ENCODE measurements at regions not wholly inside any gene's neighbourhood (a gene's known extent, or its start where the extent isn't known, plus 50 kb on each side); places are given as distances from the start of the nearest gene placed in this dataset.

DNA sequence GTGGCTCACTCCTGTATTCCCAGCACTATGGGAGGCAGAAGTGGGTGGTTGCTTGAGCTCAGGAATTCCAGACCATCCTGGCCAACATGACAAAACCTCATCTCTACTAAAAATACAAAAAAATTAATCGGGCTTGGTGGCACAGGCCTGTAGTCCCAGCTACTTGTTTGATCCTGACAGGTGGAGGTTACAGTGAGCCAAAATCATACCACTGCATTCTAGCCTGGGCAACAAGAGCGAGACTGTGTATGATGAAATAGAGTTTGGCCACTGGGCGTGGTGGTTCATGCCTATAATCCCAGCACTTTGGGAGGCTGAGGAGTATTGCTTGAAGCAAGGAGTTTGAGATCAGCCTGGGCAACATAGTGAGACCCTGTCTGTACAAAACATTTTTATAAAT, 173.3 kb downstream of the TANC2 start:
- Histone ChIP-seq H3K9me2 (ENCODE audit: low read depth, low read length) (no peaks in the 10 kb centered on the region), H4K20me1 (ENCODE audit: insufficient read depth, low read length) (no peaks in the 10 kb centered on the region), H3K4me1 (ENCODE audit: insufficient read depth, low read length, severe bottlenecking) (no peaks in the 10 kb centered on the region), H3K36me3 (ENCODE audit: insufficient read depth, low read length) (no peaks in the 10 kb centered on the region), H3K4me2 (ENCODE audit: low read length) (no peak overlapping the region), H2AFZ (ENCODE audit: low read length) (no peak overlapping the region), H3F3A (ENCODE audit: insufficient read depth, low read length) (no peaks in the 10 kb centered on the region), H3K79me2 (ENCODE audit: insufficient read depth, low read length) (no peaks in the 10 kb centered on the region), H3K27ac (ENCODE audit: low read depth, low read length, poor library complexity, severe bottlenecking) (no peak overlapping the region), H3K9me3 (ENCODE audit: low read length) (no peaks in the 10 kb centered on the region), H3K4me3 (ENCODE audit: low read depth, low read length, poor library complexity, severe bottlenecking) (no peak overlapping the region), H3K27me3 (ENCODE audit: insufficient read depth, low read length) (no peaks in the 10 kb centered on the region), H3K9ac (ENCODE audit: low read length) (no peak overlapping the region)
- no peak for TF ChIP-seq EZH2 (IDR thresholded peaks at IDR 0.05; ENCODE audit: borderline replicate concordance, low read length)
- TF ChIP-seq, protein P1, sequence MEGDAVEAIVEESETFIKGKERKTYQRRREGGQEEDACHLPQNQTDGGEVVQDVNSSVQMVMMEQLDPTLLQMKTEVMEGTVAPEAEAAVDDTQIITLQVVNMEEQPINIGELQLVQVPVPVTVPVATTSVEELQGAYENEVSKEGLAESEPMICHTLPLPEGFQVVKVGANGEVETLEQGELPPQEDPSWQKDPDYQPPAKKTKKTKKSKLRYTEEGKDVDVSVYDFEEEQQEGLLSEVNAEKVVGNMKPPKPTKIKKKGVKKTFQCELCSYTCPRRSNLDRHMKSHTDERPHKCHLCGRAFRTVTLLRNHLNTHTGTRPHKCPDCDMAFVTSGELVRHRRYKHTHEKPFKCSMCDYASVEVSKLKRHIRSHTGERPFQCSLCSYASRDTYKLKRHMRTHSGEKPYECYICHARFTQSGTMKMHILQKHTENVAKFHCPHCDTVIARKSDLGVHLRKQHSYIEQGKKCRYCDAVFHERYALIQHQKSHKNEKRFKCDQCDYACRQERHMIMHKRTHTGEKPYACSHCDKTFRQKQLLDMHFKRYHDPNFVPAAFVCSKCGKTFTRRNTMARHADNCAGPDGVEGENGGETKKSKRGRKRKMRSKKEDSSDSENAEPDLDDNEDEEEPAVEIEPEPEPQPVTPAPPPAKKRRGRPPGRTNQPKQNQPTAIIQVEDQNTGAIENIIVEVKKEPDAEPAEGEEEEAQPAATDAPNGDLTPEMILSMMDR (IDR thresholded peaks at IDR 0.05; ENCODE audit: low read length), result no peak

DNA sequence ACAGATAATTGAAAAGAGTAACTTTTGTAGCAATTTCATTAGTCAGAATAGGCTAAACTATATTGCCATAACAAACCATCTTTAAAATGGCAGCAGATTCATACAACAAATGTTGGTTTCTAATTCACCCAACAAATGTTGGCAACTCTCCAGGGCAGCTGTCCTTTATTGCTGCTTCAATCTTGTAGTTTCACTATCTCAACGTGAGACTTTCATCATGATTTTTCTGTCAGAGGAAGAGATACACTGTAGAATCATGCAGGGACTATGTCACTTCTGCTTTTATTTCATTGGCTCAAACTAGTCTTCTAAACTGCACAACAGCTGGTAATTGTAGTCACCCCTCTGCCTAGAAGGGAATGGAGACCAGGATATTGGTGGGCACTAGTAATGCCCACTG, 174.2 kb downstream of the TANC2 start:
- H3K4me3 ChIP-seq (ENCODE audit: low read depth, low read length, poor library complexity, severe bottlenecking), result no peak overlapping the region
- H3K27ac ChIP-seq (ENCODE audit: low read depth, low read length, poor library complexity, severe bottlenecking), result no peak overlapping the region
- no peak overlapping the region for H3K9ac ChIP-seq (ENCODE audit: low read length)
- H3F3A ChIP-seq (ENCODE audit: insufficient read depth, low read length), result no peaks in the 10 kb centered on the region
- no peaks in the 10 kb centered on the region for H3K36me3 ChIP-seq (ENCODE audit: insufficient read depth, low read length)
- H3K4me1 ChIP-seq (ENCODE audit: insufficient read depth, low read length, severe bottlenecking), result no peaks in the 10 kb centered on the region
- H3K9me2 ChIP-seq (ENCODE audit: low read depth, low read length), result no peaks in the 10 kb centered on the region
- H2AFZ ChIP-seq (ENCODE audit: low read length), result no peak overlapping the region
- H3K79me2 ChIP-seq (ENCODE audit: insufficient read depth, low read length), result no peaks in the 10 kb centered on the region
- no peak overlapping the region for H3K4me2 ChIP-seq (ENCODE audit: low read length)
- no peaks in the 10 kb centered on the region for H3K9me3 ChIP-seq (ENCODE audit: low read length)
- TF ChIP-seq, protein P1 (IDR thresholded peaks at IDR 0.05; ENCODE audit: low read length), result no peak
- TF ChIP-seq EZH2 (IDR thresholded peaks at IDR 0.05; ENCODE audit: borderline replicate concordance, low read length), result no peak
- H3K27me3 ChIP-seq (ENCODE audit: insufficient read depth, low read length), result no peaks in the 10 kb centered on the region
- H4K20me1 ChIP-seq (ENCODE audit: insufficient read depth, low read length), result no peaks in the 10 kb centered on the region

DNA sequence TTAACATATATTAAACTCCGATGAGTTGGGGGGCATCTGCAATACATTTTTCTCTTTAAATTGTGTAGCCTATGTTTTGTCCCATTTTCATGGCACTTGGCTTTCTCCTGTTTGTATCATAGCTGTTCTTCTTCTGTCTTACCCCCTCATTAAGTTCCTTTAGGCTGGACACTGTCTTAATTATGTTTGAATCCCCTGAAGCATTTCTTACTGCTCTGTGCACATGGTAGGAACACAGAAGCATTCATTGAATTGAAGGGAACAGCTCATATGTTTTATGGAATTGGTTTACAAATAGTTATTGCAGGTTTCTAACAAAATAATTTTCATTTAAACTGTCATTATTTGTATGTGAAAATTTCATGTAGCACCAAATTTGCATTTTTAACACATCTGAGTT, 176.8 kb downstream of the TANC2 start:
- Histone ChIP-seq H3K9ac (ENCODE audit: low read length) (no peak overlapping the region), H3K9me2 (ENCODE audit: low read depth, low read length) (no peaks in the 10 kb centered on the region), H3F3A (ENCODE audit: insufficient read depth, low read length) (no peaks in the 10 kb centered on the region), H3K4me2 (ENCODE audit: low read length) (no peak overlapping the region), H3K27me3 (ENCODE audit: insufficient read depth, low read length) (no peaks in the 10 kb centered on the region), H3K4me3 (ENCODE audit: low read depth, low read length, poor library complexity, severe bottlenecking) (no peak overlapping the region), H3K36me3 (ENCODE audit: insufficient read depth, low read length) (no peaks in the 10 kb centered on the region), H3K79me2 (ENCODE audit: insufficient read depth, low read length) (no peaks in the 10 kb centered on the region), H2AFZ (ENCODE audit: low read length) (no peak overlapping the region), H3K9me3 (ENCODE audit: low read length) (no peaks in the 10 kb centered on the region), H3K4me1 (ENCODE audit: insufficient read depth, low read length, severe bottlenecking) (no peaks in the 10 kb centered on the region), H3K27ac (ENCODE audit: low read depth, low read length, poor library complexity, severe bottlenecking) (no peak overlapping the region), H4K20me1 (ENCODE audit: insufficient read depth, low read length) (no peaks in the 10 kb centered on the region)
- TF ChIP-seq EZH2 (IDR thresholded peaks at IDR 0.05; ENCODE audit: borderline replicate concordance, low read length), result no peak
- TF ChIP-seq, protein P1 (IDR thresholded peaks at IDR 0.05; ENCODE audit: low read length), result no peak
